BLaER1 treated with 17β-estradiol and CSF1 and Interleukin-3, amounts not matched to agents 10 nM and 100 nM (cell line): ENCODE measurements at regions not wholly inside any gene's neighbourhood (a gene's known extent, or its start where the extent isn't known, plus 50 kb on each side); places are given as distances from the start of the nearest gene placed in this dataset.

ENCODE experiments used
- H3K27ac ChIP-seq, 11 experiments: shearing (Covaris generic); formaldehyde crosslinking; 2 replicates each; pipeline ENCODE4 v1.8.1; 2022
- H3K27me3 ChIP-seq, 11 experiments: shearing (Covaris generic); formaldehyde crosslinking; 2 replicates each; pipeline ENCODE4 v1.8.1; 2022
- H3K36me3 ChIP-seq, 11 experiments: shearing (Covaris generic); formaldehyde crosslinking; 2 replicates each; pipeline ENCODE4 v1.8.1; 2022
- H3K4me1 ChIP-seq, 10 experiments: shearing (Covaris generic); formaldehyde crosslinking; 2 replicates each; pipeline ENCODE4 v1.8.1; 2022
- H3K4me2 ChIP-seq, 11 experiments: shearing (Covaris generic); formaldehyde crosslinking; 2 replicates each; pipeline ENCODE4 v1.8.1; 2022
- H3K4me3 ChIP-seq, 10 experiments: shearing (Covaris generic); formaldehyde crosslinking; 2 replicates each; pipeline ENCODE4 v1.8.1; 2022
- H3K9ac ChIP-seq, 11 experiments: shearing (Covaris generic); formaldehyde crosslinking; 2 replicates each; pipeline ENCODE4 v1.8.1; 2022
- H3K9me3 ChIP-seq, 11 experiments: shearing (Covaris generic); formaldehyde crosslinking; replicated peaks in 1 of 11; 2 replicates each; pipeline ENCODE4 v1.8.1; 2022
- H4K20me1 ChIP-seq, 11 experiments: shearing (Covaris generic); formaldehyde crosslinking; 2 replicates each; pipeline ENCODE4 v1.8.1; 2022
- Cebpa-rat ChIP-seq, 11 experiments: shearing (Covaris generic); IDR thresholded peaks; 2 replicates each; pipeline ENCODE4 v1.8.1; 2022

GRCh38 chr7:50872437-50872836 is 89.7 kb upstream of the GRB10 start:
- H3K27me3 ChIP-seq: no peaks in the 10 kb centered on the region
- H3K9ac ChIP-seq: no peak overlapping the region
- H3K4me2 ChIP-seq: no peak overlapping the region
- peaks cover 0 to 11% (median 0%) of the 10 kb centered on the region in 11 experiments; a peak in 1 of 22 replicates for H3K9me3 ChIP-seq
- H3K4me3 ChIP-seq: no peak overlapping the region
- no peaks in the 10 kb centered on the region for H3K4me1 ChIP-seq
- TF ChIP-seq Cebpa-rat (IDR thresholded peaks at IDR 0.05): no peak
- H3K27ac ChIP-seq: no peak overlapping the region
- no peaks in the 10 kb centered on the region for H3K36me3 ChIP-seq
- H4K20me1 ChIP-seq: no peaks in the 10 kb centered on the region

DNA sequence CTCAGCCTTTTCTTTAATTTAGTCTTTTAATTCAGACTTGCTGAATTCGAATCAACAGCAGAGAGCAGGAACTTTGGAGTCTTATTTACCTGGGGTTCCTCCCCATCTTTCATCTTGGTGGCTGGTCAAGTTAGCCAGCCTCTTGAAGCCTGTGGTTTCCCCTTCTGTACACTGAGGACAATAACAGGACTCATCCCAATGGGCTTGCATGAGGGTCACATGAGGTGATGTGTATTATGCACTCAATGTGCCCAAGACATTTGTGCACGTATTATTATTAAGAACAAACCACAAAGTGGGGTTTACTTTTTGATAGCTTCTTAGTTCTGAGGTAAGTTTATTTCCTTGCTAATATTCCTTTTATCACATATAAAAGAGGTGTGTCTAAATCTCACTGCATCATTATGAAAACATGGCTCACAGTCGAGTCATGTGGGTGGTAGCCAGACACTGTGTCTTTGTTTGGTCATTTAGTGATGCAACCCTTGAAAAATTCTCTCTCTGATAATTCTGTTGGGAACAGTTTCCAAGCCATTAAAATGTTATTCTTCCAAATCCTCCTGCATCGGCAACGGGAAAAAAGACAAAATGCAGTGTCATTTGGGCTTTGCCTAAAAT is 86.5 kb upstream of the GRB10 start:
- H3K27me3 ChIP-seq: no peaks in the 10 kb centered on the region
- H3K9ac ChIP-seq: no peak overlapping the region
- peaks cover 0 to 11% (median 0%) of the 10 kb centered on the region in 11 experiments; a peak in 1 of 22 replicates for H3K9me3 ChIP-seq
- no peaks in the 10 kb centered on the region for H3K4me1 ChIP-seq
- H3K27ac ChIP-seq: no peak overlapping the region
- TF ChIP-seq Cebpa-rat (IDR thresholded peaks at IDR 0.05): no peak
- no peak overlapping the region for H3K4me2 ChIP-seq
- H3K36me3 ChIP-seq: no peaks in the 10 kb centered on the region
- no peak overlapping the region for H3K4me3 ChIP-seq
- H4K20me1 ChIP-seq: no peaks in the 10 kb centered on the region

GRCh38 chr7:50868426-50869100 is 85.9 kb upstream of the GRB10 start:
- Histone ChIP-seq H3K9ac (no peak overlapping the region), H3K4me2 (no peak overlapping the region), H3K4me1 (no peaks in the 10 kb centered on the region), H3K27ac (no peak overlapping the region), H3K4me3 (no peak overlapping the region), H3K9me3 (peaks cover 0 to 11% (median 0%) of the 10 kb centered on the region in 11 experiments; a peak in 1 of 22 replicates), H3K27me3 (no peaks in the 10 kb centered on the region), H3K36me3 (no peaks in the 10 kb centered on the region), H4K20me1 (no peaks in the 10 kb centered on the region)
- no peak for TF ChIP-seq Cebpa-rat (IDR thresholded peaks at IDR 0.05)

DNA sequence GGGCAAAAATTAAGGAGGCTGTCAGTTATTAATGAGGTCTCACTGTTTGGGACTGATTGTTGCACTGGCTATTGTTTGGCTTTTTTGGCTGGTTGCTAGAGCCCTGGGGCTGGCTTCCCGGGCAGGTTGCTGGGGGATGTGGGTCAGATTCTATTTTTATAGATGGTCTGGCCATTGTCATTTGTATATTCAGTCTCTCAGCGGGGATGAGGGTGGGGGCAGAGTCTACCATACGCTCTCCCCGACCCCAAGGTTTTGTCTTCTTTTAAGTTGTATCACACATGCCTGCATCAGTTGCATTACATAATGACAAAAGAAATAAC is 84.3 kb upstream of the GRB10 start:
- Histone ChIP-seq H3K27me3 (no peaks in the 10 kb centered on the region), H3K4me1 (peaks cover 0 to 6% (median 0%) of the 10 kb centered on the region in 10 experiments; a peak in 2 of 20 replicates), H3K27ac (no peak overlapping the region), H3K36me3 (no peaks in the 10 kb centered on the region), H4K20me1 (no peaks in the 10 kb centered on the region), H3K9ac (no peak overlapping the region), H3K4me2 (no peak overlapping the region), H3K9me3 (no peaks in the 10 kb centered on the region), H3K4me3 (no peak overlapping the region)
- TF ChIP-seq Cebpa-rat (IDR thresholded peaks at IDR 0.05): no peak

GRCh38 chr7:50866343-50867033 is 83.8 kb upstream of the GRB10 start:
- H3K36me3 ChIP-seq: no peaks in the 10 kb centered on the region
- H3K4me1 ChIP-seq: peaks cover 0 to 6% (median 0%) of the 10 kb centered on the region in 10 experiments; a peak in 2 of 20 replicates
- no peak overlapping the region for H3K4me2 ChIP-seq
- TF ChIP-seq Cebpa-rat (IDR thresholded peaks at IDR 0.05): no peak
- H3K9ac ChIP-seq: no peak overlapping the region
- no peaks in the 10 kb centered on the region for H3K27me3 ChIP-seq
- no peak overlapping the region for H3K4me3 ChIP-seq
- no peaks in the 10 kb centered on the region for H4K20me1 ChIP-seq
- H3K9me3 ChIP-seq: no peaks in the 10 kb centered on the region
- no peak overlapping the region for H3K27ac ChIP-seq

DNA sequence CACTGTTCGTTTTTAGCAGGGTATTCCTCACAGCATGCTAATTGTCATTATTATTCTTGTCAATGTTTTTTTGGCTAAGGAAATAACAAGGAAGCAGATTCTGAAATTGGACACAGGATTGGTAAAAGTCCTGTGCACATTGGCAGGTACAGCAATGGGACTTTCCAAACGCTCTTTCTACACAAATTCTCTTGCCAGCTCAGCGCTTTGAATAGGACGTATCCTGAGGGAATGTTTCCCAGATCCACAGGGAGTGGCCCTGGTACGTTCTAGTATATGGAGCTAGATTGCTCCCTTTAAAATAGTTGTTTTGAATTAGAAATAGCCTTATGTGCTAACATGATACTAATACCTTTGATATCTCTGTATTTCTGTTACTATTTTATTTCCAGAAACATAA is 82.8 kb upstream of the GRB10 start:
- Histone ChIP-seq H3K36me3 (no peaks in the 10 kb centered on the region), H3K27me3 (no peaks in the 10 kb centered on the region), H3K9me3 (no peaks in the 10 kb centered on the region), H3K27ac (no peak overlapping the region), H4K20me1 (no peaks in the 10 kb centered on the region), H3K9ac (no peak overlapping the region), H3K4me1 (peaks cover 0 to 6% (median 0%) of the 10 kb centered on the region in 10 experiments; a peak in 2 of 20 replicates), H3K4me3 (no peak overlapping the region), H3K4me2 (no peak overlapping the region)
- no peak for TF ChIP-seq Cebpa-rat (IDR thresholded peaks at IDR 0.05)

DNA sequence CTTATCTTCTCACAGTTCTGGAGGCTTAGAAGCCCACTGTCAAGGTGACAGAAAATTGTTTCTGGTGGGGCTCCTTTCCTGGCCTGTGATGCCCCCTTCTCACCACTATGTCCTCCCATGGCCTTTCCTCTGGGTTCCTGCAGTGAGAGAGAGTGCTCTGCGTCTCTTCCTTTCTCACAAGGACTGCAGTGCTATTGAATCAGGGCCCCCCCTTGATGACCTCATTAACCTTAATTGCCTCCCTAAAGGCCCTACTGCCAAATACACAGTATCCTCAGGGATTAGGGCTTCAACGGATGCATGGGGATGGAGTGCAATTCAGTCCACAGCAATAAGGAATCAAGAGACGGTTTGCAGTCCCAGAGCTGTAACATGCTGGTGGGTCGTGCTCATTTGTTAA is 82.0 kb upstream of the GRB10 start:
- no peaks in the 10 kb centered on the region for H3K9me3 ChIP-seq
- no peaks in the 10 kb centered on the region for H3K36me3 ChIP-seq
- H3K27ac ChIP-seq: no peak overlapping the region
- H3K9ac ChIP-seq: no peak overlapping the region
- no peak overlapping the region for H3K4me3 ChIP-seq
- H3K4me1 ChIP-seq: peaks cover 0 to 6% (median 0%) of the 10 kb centered on the region in 10 experiments; a peak in 2 of 20 replicates
- no peak for TF ChIP-seq Cebpa-rat (IDR thresholded peaks at IDR 0.05)
- H3K4me2 ChIP-seq: no peak overlapping the region
- H4K20me1 ChIP-seq: no peaks in the 10 kb centered on the region
- H3K27me3 ChIP-seq: no peaks in the 10 kb centered on the region

DNA sequence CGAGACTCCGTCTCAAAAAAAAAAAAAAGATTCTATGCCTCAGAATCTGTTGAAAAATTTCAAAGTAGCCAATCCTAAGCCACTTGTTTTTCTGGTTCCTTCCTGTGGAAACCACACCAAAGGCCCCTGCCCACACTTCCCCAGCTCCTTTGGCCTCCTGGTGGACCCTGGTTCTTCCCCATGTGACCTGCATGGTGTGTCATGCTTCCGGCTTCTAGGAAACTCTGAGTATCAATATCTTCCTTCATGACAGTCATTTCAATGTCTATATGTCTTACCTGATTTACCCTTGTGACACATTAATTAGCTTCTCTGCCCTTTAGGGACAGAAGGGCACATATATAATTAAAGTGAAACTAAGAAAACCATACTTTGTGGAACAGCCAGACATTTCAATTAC is 80.4 kb upstream of the GRB10 start:
- TF ChIP-seq Cebpa-rat (IDR thresholded peaks at IDR 0.05): no peak
- peak overlapping the region in 1 of 11 experiments; percentile 7; a peak in 1 of 22 replicates for H3K4me2 ChIP-seq

GRCh38 chr7:50862302-50862701 is 79.6 kb upstream of the GRB10 start:
- no peaks in the 10 kb centered on the region for H3K36me3 ChIP-seq
- peak overlapping the region in 1 of 11 experiments; percentile 5; a peak in 1 of 22 replicates for H3K4me2 ChIP-seq

More for the DNA sequence above, 80.4 kb upstream of the GRB10 start:
- Histone ChIP-seq H3K4me1 (peaks cover 0 to 14% (median 8%) of the 10 kb centered on the region in 10 experiments; a peak in 13 of 20 replicates), H3K9me3 (no peaks in the 10 kb centered on the region; a peak in 2 of 22 replicates), H3K27ac (no peak overlapping the region), H4K20me1 (no peaks in the 10 kb centered on the region), H3K36me3 (no peaks in the 10 kb centered on the region), H3K4me3 (no peak overlapping the region), H3K27me3 (no peaks in the 10 kb centered on the region), H3K9ac (no peak overlapping the region)

More at GRCh38 chr7:50862302-50862701, 79.6 kb upstream of the GRB10 start:
- no peak overlapping the region for H3K9ac ChIP-seq
- no peaks in the 10 kb centered on the region for H3K27me3 ChIP-seq
- H3K4me3 ChIP-seq: no peak overlapping the region
- H3K27ac ChIP-seq: no peak overlapping the region
- peaks cover 0 to 19% (median 12%) of the 10 kb centered on the region in 10 experiments; a peak in 13 of 20 replicates for H3K4me1 ChIP-seq
- no peaks in the 10 kb centered on the region; a peak in 2 of 22 replicates for H3K9me3 ChIP-seq
- TF ChIP-seq Cebpa-rat (IDR thresholded peaks at IDR 0.05): no peak
- no peaks in the 10 kb centered on the region for H4K20me1 ChIP-seq
